Breast epithelium (tissue), 4 donors: ENCODE measurements at regions not wholly inside any gene's neighbourhood (a gene's known extent, or its start where the extent isn't known, plus 50 kb on each side); places are given as distances from the start of the nearest gene placed in this dataset.

Experiments
- DNase-seq, 2 donors: peaks; one replicate each; pipeline ENCODE4 v3.0.0-alpha.2; 2019; ENCODE audit warnings: low spot score in 2 of 2
- H3K27ac ChIP-seq, 2 donors: fragments of 200-600 bp; sonication (generic) in 1 of 2; one replicate each; pipeline ENCODE4 v1.5.1; 2016 to 2019; ENCODE audit warnings: mild to moderate bottlenecking in 1 of 2
- H3K27me3 ChIP-seq, 2 donors: fragments of 200-600 bp; sonication (generic) in 1 of 2; one replicate each; pipeline versions ENCODE4 v1.5.1 to v1.6.0; 2017 to 2019; ENCODE audit warnings: control low read depth in 1 of 2, mild to moderate bottlenecking in 1 of 2
- H3K36me3 ChIP-seq: fragments of 200-600 bp; one replicate; pipeline ENCODE4 v1.5.1; 2019
- H3K4me1 ChIP-seq, 2 donors: fragments of 200-600 bp; sonication (generic); one replicate each; pipeline ENCODE4 v1.5.1; 2016 to 2019; ENCODE audit warnings: control low read depth in 1 of 2
- H3K4me3 ChIP-seq, 3 donors: fragments of 200-600 bp; sonication (generic); 1 replicate in 2 of 3; 2 replicates in 1 of 3; pipeline ENCODE4 v1.5.1; 2016 to 2019; ENCODE audit warnings: mild to moderate bottlenecking in 3 of 3, moderate library complexity in 2 of 3
- H3K9me3 ChIP-seq, 2 donors: fragments of 200-600 bp; sonication (generic) in 1 of 2; one replicate each; pipeline ENCODE4 v1.5.1; 2016 to 2019; ENCODE audit warnings: control low read depth in 1 of 2
- CTCF ChIP-seq, 3 donors: fragments of 450-650 bp; IDR thresholded peaks; one replicate each; pipeline ENCODE4 v1.5.1; 2016 to 2017; ENCODE audit warnings: antibody characterized with exemption in 3 of 3, mild to moderate bottlenecking in 3 of 3, moderate library complexity in 3 of 3
- POLR2A ChIP-seq: fragments of 450-650 bp; IDR thresholded peaks from one replicate; pipeline ENCODE4 v1.6.1; 2016; ENCODE audit warnings: antibody characterized with exemption, mild to moderate bottlenecking, moderate library complexity
- POLR2AphosphoS5 ChIP-seq, 3 donors: sonication (generic); formaldehyde crosslinking; IDR thresholded peaks; one replicate each; pipeline ENCODE4 v1.6.1; 2017; ENCODE audit warnings: antibody characterized with exemption in 3 of 3
- intact Hi-C: fragments of 100-400 bp; cut with DNase I; formaldehyde crosslinking; loops from one replicate; pipeline ENCODE4 v1.15.1; 2023; ENCODE audit warnings: low total_unique reads

GRCh38 chr5:147018812-147019211 is 140.3 kb upstream of the PPP2R2B start:
- intact Hi-C loops: no loop called here

DNA sequence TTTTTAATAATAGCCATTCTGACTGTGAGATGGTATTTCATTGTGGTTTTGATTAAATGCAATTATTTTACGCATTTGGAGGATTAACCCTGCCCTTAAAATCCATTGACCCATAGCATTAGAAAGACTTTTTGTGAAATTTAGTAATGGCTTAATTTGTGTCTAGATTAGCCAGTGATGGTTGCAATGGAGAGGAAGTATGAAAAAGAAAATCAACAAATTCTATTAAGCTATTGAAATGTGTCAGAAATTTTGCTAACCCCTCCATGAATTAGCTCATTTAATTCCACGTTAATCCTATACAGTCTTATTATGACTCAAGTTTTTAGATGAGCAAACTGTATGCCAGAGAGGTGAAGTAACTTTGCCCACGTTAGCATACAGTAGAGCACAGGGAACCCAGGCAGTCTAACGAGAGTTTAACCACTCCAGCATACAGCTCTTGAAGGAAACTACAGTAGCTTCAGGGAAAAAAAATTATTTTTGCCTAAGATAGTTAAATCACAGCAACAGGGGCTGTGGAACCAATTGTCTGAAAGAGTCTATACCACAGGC is 158.2 kb upstream of the PPP2R2B start:
- Histone ChIP-seq H3K9me3 (peaks cover 0 to 5% of the 10 kb centered on the region in 2 donors), H3K36me3 (no peaks in the 10 kb centered on the region), H3K27me3 (no peaks in the 10 kb centered on the region), H3K4me3 (no peak overlapping the region), H3K27ac (no peak overlapping the region), H3K4me1 (no peaks in the 10 kb centered on the region)
- no peak for TF ChIP-seq POLR2A
- no peak for TF ChIP-seq POLR2AphosphoS5 (IDR thresholded peaks at IDR 0.05)
- no peak for TF ChIP-seq CTCF (IDR thresholded peaks at IDR 0.05)
- intact Hi-C loops: no loop called here
- DNase-seq: no peak

More at GRCh38 chr5:147018812-147019211, 140.3 kb upstream of the PPP2R2B start:
- DNase-seq: no peak
- no peak overlapping the region for H3K27ac ChIP-seq
- no peak overlapping the region for H3K4me3 ChIP-seq
- no peaks in the 10 kb centered on the region for H3K4me1 ChIP-seq
- TF ChIP-seq CTCF (IDR thresholded peaks at IDR 0.05) (no peak), POLR2AphosphoS5 (IDR thresholded peaks at IDR 0.05) (no peak), POLR2A (no peak)
- no peaks in the 10 kb centered on the region for H3K36me3 ChIP-seq
- H3K27me3 ChIP-seq: no peaks in the 10 kb centered on the region
- no peaks in the 10 kb centered on the region for H3K9me3 ChIP-seq

- TF ChIP-seq POLR2AphosphoS5 (IDR thresholded peaks at IDR 0.05): no peak
- TF ChIP-seq CTCF (IDR thresholded peaks at IDR 0.05): no peak
- no peak for TF ChIP-seq POLR2A
- H3K9me3 ChIP-seq: no peaks in the 10 kb centered on the region
- intact Hi-C loops: no loop called here
- no peak overlapping the region for H3K4me3 ChIP-seq
- H3K27ac ChIP-seq: no peak overlapping the region
- DNase-seq: no peak
- H3K36me3 ChIP-seq: no peaks in the 10 kb centered on the region
- H3K4me1 ChIP-seq: no peaks in the 10 kb centered on the region
- no peaks in the 10 kb centered on the region for H3K27me3 ChIP-seq
These were observed 159.1 kb upstream of the PPP2R2B start for GRCh38 chr5:147037515-147038205.

GRCh38 chr5:147040856-147041255 is 162.3 kb upstream of the PPP2R2B start:
- TF ChIP-seq CTCF (IDR thresholded peaks at IDR 0.05) (no peak), POLR2AphosphoS5 (IDR thresholded peaks at IDR 0.05) (no peak), POLR2A (no peak)
- Histone ChIP-seq H3K4me3 (no peak overlapping the region), H3K27me3 (no peaks in the 10 kb centered on the region), H3K36me3 (no peaks in the 10 kb centered on the region), H3K27ac (no peak overlapping the region), H3K9me3 (no peaks in the 10 kb centered on the region), H3K4me1 (no peaks in the 10 kb centered on the region)
- intact Hi-C loops: no loop called here
- DNase-seq: no peak

DNA sequence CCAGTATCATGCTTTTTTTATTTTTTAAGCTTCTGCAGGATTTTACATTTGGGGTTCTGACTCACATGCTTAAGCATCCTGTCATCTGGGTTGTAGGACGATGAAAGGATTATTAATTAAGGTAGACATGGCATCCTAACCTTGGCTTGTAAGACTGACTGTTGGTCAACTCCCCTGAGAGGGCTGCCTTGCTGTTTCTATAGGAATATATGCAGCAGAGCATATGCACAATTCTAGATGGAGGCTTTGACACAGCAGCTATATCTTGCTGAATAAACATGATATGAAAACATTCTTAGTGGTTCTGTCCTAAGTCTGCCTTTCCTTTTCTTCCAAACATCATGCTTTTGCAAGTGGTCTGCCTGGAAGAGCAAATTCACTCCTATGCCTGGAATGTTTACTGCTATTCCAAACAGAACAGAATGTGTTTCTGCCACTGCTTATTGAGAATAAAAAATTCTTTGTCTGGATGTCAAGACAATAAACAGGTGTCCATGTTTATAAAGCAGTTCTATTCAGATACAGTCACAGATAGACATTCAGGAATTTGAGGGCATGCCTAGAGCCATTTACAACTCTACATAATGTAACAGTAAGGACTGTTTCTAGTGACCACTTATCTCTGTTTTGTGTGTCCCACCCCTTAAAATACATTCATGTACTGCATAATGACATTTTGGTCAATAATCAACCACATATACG is 166.2 kb upstream of the PPP2R2B start:
- TF ChIP-seq POLR2A: no peak
- no peak overlapping the region for H3K4me3 ChIP-seq
- intact Hi-C loops: no loop called here
- no peaks in the 10 kb centered on the region for H3K36me3 ChIP-seq
- no peaks in the 10 kb centered on the region for H3K4me1 ChIP-seq
- no peaks in the 10 kb centered on the region for H3K27me3 ChIP-seq
- no peaks in the 10 kb centered on the region for H3K9me3 ChIP-seq
- no peak for DNase-seq
- H3K27ac ChIP-seq: no peak overlapping the region
